Immature natural killer cell (primary cell): ENCODE measurements at regions not wholly inside any gene's neighbourhood (a gene's known extent, or its start where the extent isn't known, plus 50 kb on each side); places are given as distances from the start of the nearest gene placed in this dataset.
A peak's percentile ranks its signal among the peaks of the same experiment; 100 is the strongest.

ENCODE experiments used
- DNase-seq, 3 donors: peaks; one replicate each; pipeline ENCODE4 v3.0.0; 2022; ENCODE audit warnings: mixed read lengths in 1 of 3
- H3K27ac Mint-ChIP-seq, 6 donors: one replicate each; pipeline ENCODE4 v1.8.0; 2020; ENCODE audit warnings: mixed read lengths in 6 of 6, mild to moderate bottlenecking in 5 of 6, inconsistent platforms in 4 of 6, moderate library complexity in 3 of 6
- H3K27me3 Mint-ChIP-seq, 3 donors: one replicate each; pipeline ENCODE4 v1.8.0; 2020 to 2021; ENCODE audit warnings: low read depth in 3 of 3, mild to moderate bottlenecking in 3 of 3, mixed read lengths in 3 of 3, moderate library complexity in 3 of 3, inconsistent platforms in 1 of 3
- H3K36me3 Mint-ChIP-seq, 3 donors: one replicate each; pipeline ENCODE4 v1.8.0; 2020; ENCODE audit warnings: mixed read lengths in 3 of 3, inconsistent platforms in 2 of 3, mild to moderate bottlenecking in 2 of 3
- H3K4me1 Mint-ChIP-seq, 2 donors: one replicate each; pipeline ENCODE4 v1.8.0; 2020; ENCODE audit warnings: inconsistent platforms in 2 of 2, mild to moderate bottlenecking in 2 of 2, mixed read lengths in 2 of 2, moderate library complexity in 1 of 2
- H3K4me3 Mint-ChIP-seq, 5 donors: one replicate each; pipeline ENCODE4 v1.8.0; 2020; ENCODE audit warnings: mild to moderate bottlenecking in 5 of 5, mixed read lengths in 5 of 5, inconsistent platforms in 3 of 5, moderate library complexity in 3 of 5
- H3K9me3 Mint-ChIP-seq, 6 donors: one replicate each; pipeline ENCODE4 v1.8.0; 2020; ENCODE audit warnings: mild to moderate bottlenecking in 6 of 6, mixed read lengths in 6 of 6, inconsistent platforms in 4 of 6, moderate library complexity in 3 of 6

DNA sequence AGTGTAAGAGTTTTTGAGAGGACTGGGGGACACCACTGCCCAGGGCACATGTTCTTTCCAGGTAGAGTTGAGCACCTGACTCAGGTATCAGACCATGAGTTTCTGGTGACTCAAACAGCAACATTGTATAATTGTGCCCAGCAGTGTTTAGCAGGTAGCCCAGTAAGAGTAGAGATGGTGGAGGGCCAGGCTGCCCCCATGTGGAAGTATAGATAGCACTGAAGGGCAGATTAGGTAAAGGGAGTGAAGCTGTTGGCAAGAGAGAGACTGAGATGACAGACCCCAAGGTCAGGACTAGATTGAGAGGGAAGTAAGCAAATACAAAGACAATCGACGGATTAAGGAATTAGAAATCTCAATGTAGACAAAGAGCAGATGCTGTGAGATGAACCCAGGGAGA lies 74.6 kb downstream of the TRIM42 start:
- no peak for DNase-seq
- no peaks in the 10 kb centered on the region for H3K9me3 Mint-ChIP-seq
- peaks cover 3 to 13% (median 6%) of the 10 kb centered on the region in 3 donors for H3K27me3 Mint-ChIP-seq
- H3K4me1 Mint-ChIP-seq = peaks cover 9 to 15% of the 10 kb centered on the region in 2 donors
- H3K36me3 Mint-ChIP-seq = no peaks in the 10 kb centered on the region
- no peak overlapping the region for H3K4me3 Mint-ChIP-seq
- no peak overlapping the region for H3K27ac Mint-ChIP-seq

- Mint-ChIP-seq H3K36me3 (no peaks in the 10 kb centered on the region), H3K4me1 (peaks cover 9 to 15% of the 10 kb centered on the region in 2 donors), H3K9me3 (no peaks in the 10 kb centered on the region), H3K4me3 (no peak overlapping the region), H3K27ac (no peak overlapping the region), H3K27me3 (peaks cover 3 to 15% (median 6%) of the 10 kb centered on the region in 3 donors)
- peak; percentile 10 to 20 (median 14) for DNase-seq
Observed at GRCh38 chr3:140753865-140754754, 76.2 kb downstream of the TRIM42 start.

GRCh38 chr3:140754936-140755335 lies 77.1 kb downstream of the TRIM42 start:
- Mint-ChIP-seq H3K36me3 (no peaks in the 10 kb centered on the region), H3K27me3 (peaks cover 3 to 17% (median 7%) of the 10 kb centered on the region in 3 donors), H3K4me1 (peaks cover 9 to 15% of the 10 kb centered on the region in 2 donors), H3K27ac (no peak overlapping the region), H3K9me3 (no peaks in the 10 kb centered on the region), H3K4me3 (no peak overlapping the region)
- DNase-seq = no peak

DNA sequence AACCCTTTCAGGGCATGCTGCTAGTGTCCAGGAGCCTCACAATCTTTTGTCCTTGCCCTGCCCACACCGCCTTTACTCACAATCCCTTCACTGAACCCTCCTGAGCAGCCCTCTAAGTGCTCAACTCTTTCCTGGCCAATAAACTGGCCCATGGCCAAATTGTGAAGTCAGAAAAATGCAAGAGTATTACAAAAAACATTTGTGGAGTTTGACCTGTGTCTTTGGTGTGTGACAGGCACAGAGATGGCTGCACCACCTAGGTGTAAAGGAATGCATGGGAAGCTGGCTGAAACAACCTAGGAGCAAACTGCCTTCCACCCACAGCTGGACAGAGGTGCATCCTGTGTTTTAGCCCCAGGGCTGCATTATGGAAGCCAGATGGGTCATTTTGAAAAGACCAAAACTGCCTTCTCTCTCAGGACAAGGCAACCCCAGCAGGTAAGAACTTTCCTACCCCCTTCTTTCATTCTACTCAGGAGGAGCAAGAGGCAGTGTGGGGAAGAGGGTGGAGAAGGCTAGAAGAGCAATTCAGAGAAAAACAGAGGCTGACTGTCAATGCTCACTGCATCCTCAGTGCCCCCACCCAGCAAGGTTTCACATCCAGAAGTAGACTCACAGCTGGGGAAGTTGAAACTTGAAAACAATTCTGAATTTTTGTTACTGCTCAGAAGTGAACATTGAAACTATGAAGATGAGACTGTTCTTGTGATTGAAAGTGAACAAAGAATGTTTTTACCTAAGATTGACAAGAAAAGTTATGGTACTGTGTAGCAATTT lies 78.6 kb downstream of the TRIM42 start:
- no peak overlapping the region for H3K4me3 Mint-ChIP-seq
- H3K27ac Mint-ChIP-seq = no peak overlapping the region
- H3K4me1 Mint-ChIP-seq = peaks cover 9 to 15% of the 10 kb centered on the region in 2 donors
- no peaks in the 10 kb centered on the region for H3K9me3 Mint-ChIP-seq
- DNase-seq = no peak
- peaks cover 1 to 17% (median 7%) of the 10 kb centered on the region in 3 donors for H3K27me3 Mint-ChIP-seq
- H3K36me3 Mint-ChIP-seq = no peaks in the 10 kb centered on the region

GRCh38 chr3:140758791-140759444 lies 81.1 kb downstream of the TRIM42 start:
- H3K27ac Mint-ChIP-seq = no peak overlapping the region
- H3K4me3 Mint-ChIP-seq = no peak overlapping the region
- no peaks in the 10 kb centered on the region for H3K36me3 Mint-ChIP-seq
- H3K4me1 Mint-ChIP-seq = peaks cover 8 to 13% of the 10 kb centered on the region in 2 donors
- no peak for DNase-seq
- H3K27me3 Mint-ChIP-seq = peaks cover 0 to 12% (median 1%) of the 10 kb centered on the region in 3 donors
- no peaks in the 10 kb centered on the region for H3K9me3 Mint-ChIP-seq

DNA sequence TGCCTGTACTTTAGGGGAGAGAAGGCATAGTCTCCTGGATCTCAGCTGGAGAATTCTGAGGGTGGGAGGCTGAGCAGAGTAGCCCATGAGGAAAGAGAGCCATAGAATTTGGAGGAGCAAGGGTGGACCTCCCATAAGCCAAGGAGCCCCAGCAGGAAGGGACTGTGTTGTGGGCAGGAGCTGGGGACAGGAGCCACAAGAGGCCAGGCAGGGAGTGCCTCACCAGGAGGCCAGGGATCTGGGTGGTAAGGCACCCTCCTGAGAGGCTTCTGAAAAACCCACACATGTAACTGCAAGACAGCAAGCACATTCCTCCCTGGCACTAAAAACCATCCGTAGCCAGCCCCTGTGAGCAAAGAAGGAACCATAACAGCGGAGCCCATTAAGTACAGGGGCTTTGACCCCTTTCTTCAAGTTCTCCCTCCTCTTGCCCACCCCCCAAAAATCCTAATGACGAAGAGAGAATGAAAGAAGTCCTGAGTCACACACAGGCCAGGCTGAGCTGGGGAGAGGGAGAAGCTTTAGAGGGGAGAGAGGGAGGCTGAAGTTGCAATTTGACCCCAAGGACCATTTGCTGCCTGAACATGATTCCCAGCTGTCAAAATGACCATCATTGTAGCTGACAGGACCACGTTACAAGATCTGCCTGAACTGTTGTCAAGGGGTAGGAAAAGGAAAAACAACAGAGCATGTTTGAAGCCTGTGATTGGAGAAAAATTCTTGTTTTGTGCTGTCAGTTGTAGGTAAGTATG lies 82.6 kb downstream of the TRIM42 start:
- DNase-seq = no peak
- H3K27ac Mint-ChIP-seq = no peak overlapping the region
- no peaks in the 10 kb centered on the region for H3K9me3 Mint-ChIP-seq
- H3K4me3 Mint-ChIP-seq = no peak overlapping the region
- no peaks in the 10 kb centered on the region for H3K36me3 Mint-ChIP-seq
- no peaks in the 10 kb centered on the region for H3K4me1 Mint-ChIP-seq
- H3K27me3 Mint-ChIP-seq = peaks cover 1 to 14% (median 2%) of the 10 kb centered on the region in 3 donors

- no peaks in the 10 kb centered on the region for H3K4me1 Mint-ChIP-seq
- H3K27me3 Mint-ChIP-seq = peaks cover 1 to 14% (median 2%) of the 10 kb centered on the region in 3 donors
- H3K4me3 Mint-ChIP-seq = no peak overlapping the region
Observed at GRCh38 chr3:140761076-140761639, 83.3 kb downstream of the TRIM42 start.

DNA sequence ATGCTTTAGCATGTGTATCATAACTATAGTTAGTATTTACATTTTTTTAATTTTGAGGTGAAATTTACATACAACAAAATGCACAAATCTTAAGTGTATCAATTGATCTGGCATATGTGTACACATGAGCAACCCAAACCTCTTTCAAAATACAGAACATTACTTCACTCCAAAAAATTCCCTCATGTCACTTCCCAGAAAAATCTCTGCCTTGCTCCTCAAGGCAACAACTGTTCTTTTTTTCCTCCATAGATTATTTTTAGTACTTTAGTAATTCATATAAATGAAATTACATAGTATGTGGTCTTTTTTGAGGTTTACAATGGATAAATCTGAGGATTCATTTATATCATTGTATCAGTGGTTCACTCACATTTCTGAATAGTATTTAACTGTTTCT lies 84.9 kb downstream of the TRIM42 start:
- DNase-seq = no peak
- H3K9me3 Mint-ChIP-seq = no peaks in the 10 kb centered on the region
- no peaks in the 10 kb centered on the region for H3K4me1 Mint-ChIP-seq
- H3K36me3 Mint-ChIP-seq = no peaks in the 10 kb centered on the region
- peaks cover 1 to 14% (median 2%) of the 10 kb centered on the region in 3 donors for H3K27me3 Mint-ChIP-seq
- no peak overlapping the region for H3K4me3 Mint-ChIP-seq
- no peak overlapping the region for H3K27ac Mint-ChIP-seq

More at GRCh38 chr3:140761076-140761639, 83.3 kb downstream of the TRIM42 start:
- no peaks in the 10 kb centered on the region for H3K9me3 Mint-ChIP-seq
- no peaks in the 10 kb centered on the region for H3K36me3 Mint-ChIP-seq
- H3K27ac Mint-ChIP-seq = no peak overlapping the region
- DNase-seq = no peak

- no peak overlapping the region for H3K27ac Mint-ChIP-seq
Observed at GRCh38 chr3:140763532-140763931, 85.7 kb downstream of the TRIM42 start.

GRCh38 chr3:140765246-140765645 lies 87.4 kb downstream of the TRIM42 start:
- no peaks in the 10 kb centered on the region for H3K36me3 Mint-ChIP-seq
- H3K27ac Mint-ChIP-seq = no peak overlapping the region
- DNase-seq = no peak
- no peaks in the 10 kb centered on the region for H3K4me1 Mint-ChIP-seq
- H3K4me3 Mint-ChIP-seq = no peak overlapping the region
- peaks cover 0 to 11% (median 2%) of the 10 kb centered on the region in 3 donors for H3K27me3 Mint-ChIP-seq
- H3K9me3 Mint-ChIP-seq = no peaks in the 10 kb centered on the region

More at GRCh38 chr3:140763532-140763931, 85.7 kb downstream of the TRIM42 start:
- no peaks in the 10 kb centered on the region for H3K36me3 Mint-ChIP-seq
- H3K9me3 Mint-ChIP-seq = no peaks in the 10 kb centered on the region
- H3K4me3 Mint-ChIP-seq = no peak overlapping the region
- no peak for DNase-seq
- peaks cover 1 to 14% (median 2%) of the 10 kb centered on the region in 3 donors for H3K27me3 Mint-ChIP-seq
- no peaks in the 10 kb centered on the region for H3K4me1 Mint-ChIP-seq

DNA sequence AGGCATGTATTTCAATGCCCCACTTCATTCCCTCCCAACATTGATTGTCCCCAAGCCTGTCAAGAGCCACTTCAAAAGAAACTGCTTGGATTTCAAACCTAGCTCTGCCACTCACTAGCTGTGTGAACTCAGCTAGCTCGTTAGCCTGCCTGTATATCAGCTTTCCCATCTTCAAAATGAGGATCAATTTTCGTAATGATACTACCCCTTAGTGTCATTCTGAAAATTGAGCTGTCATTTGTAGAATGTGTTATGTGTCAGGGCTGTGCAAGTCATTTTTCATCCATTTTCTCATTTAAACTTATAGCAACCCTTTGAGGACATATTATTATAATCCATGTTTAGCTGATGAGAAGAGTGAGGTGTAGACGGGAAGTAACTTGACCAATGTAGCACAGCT lies 88.6 kb downstream of the TRIM42 start:
- Mint-ChIP-seq H3K36me3 (no peaks in the 10 kb centered on the region), H3K27ac (no peak overlapping the region), H3K4me1 (no peaks in the 10 kb centered on the region), H3K27me3 (peaks cover 0 to 8% (median 2%) of the 10 kb centered on the region in 3 donors), H3K4me3 (no peak overlapping the region), H3K9me3 (no peaks in the 10 kb centered on the region)
- no peak for DNase-seq

DNA sequence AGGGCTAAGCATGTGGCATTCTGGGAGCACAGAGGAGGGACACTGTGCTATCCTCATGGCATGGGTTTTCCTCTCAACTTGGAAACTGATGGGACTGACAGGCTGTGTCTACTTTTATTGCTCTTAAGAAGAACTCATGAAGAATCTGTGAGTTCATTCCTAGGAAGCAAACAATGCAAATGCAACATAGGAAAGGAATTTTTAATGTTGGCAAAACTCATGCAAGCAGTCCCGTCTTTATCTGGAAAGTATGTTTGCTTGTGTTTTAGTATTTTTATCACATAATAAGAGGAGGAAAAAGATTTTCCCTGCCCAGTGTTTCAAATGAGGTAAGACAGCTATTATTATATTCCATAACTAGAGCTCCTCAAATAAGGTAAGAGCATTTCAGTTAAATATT lies 89.7 kb downstream of the TRIM42 start:
- H3K4me3 Mint-ChIP-seq = no peak overlapping the region
- no peaks in the 10 kb centered on the region for H3K36me3 Mint-ChIP-seq
- no peaks in the 10 kb centered on the region for H3K4me1 Mint-ChIP-seq
- peaks cover 0 to 2% (median 0%) of the 10 kb centered on the region in 6 donors for H3K9me3 Mint-ChIP-seq
- DNase-seq = no peak
- no peak overlapping the region for H3K27ac Mint-ChIP-seq
- peaks cover 0 to 8% (median 2%) of the 10 kb centered on the region in 3 donors for H3K27me3 Mint-ChIP-seq

GRCh38 chr3:140768941-140769340 lies 91.1 kb downstream of the TRIM42 start:
- Mint-ChIP-seq H3K4me3 (no peak overlapping the region), H3K27ac (no peak overlapping the region), H3K9me3 (peaks cover 0 to 2% (median 0%) of the 10 kb centered on the region in 6 donors), H3K4me1 (no peaks in the 10 kb centered on the region), H3K27me3 (peaks cover 0 to 8% (median 2%) of the 10 kb centered on the region in 3 donors), H3K36me3 (no peaks in the 10 kb centered on the region)
- DNase-seq = no peak
